GM23248 (cell line): ENCODE measurements at regions not wholly inside any gene's neighbourhood (a gene's known extent, or its start where the extent isn't known, plus 50 kb on each side); places are given as distances from the start of the nearest gene placed in this dataset.

Experiments
- EZH2 ChIP-seq: fragments of 200-600 bp; sonication (generic); IDR thresholded peaks from 2 replicates; pipeline ENCODE4 v1.6.1; 2018; ENCODE audit warnings: antibody characterized with exemption, mild to moderate bottlenecking; ENCODE audit not compliant: insufficient read depth, poor library complexity, severe bottlenecking
- EZH2phosphoT487 ChIP-seq: fragments of 200-600 bp; sonication (generic); IDR thresholded peaks from 2 replicates; pipeline ENCODE4 v1.6.1; 2018; ENCODE audit warnings: antibody characterized with exemption, moderate library complexity, mild to moderate bottlenecking, low read depth; ENCODE audit not compliant: insufficient read depth

DNA sequence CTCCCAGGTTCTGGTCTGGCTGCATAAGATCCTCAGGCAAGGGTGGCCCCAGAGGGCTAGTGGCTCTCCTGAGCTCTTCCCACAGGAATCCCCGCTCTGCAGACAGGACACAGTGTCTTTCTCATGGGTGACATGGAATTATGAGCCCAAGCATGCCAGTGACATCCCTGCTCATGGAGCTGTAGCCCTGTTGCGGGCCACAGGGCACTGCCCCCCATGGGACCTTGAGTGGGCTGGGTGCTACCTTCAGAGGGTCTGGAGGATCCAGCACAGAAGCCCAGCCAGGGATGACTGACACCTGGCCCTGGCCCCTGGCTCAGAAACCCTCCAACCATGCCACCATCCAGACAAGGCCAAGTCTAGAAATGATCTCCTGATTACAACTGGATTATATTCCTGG is 657.5 kb upstream of the DEFB115 start:
- TF ChIP-seq EZH2 (no peak), EZH2phosphoT487 (no peak)
